ENCODE measurements at regions not wholly inside any gene's neighbourhood (a gene's known extent, or its start where the extent isn't known, plus 50 kb on each side); places are given as distances from the start of the nearest gene placed in this dataset.

GRCh38 chr2:195164930-195165329, 492.1 kb upstream of the SLC39A10 start:
- WGBS, 2 donors: 65 to 72% methylated on average over 2 of the region's 2 CpGs
- TF ChIP-seq, protein P1, sequence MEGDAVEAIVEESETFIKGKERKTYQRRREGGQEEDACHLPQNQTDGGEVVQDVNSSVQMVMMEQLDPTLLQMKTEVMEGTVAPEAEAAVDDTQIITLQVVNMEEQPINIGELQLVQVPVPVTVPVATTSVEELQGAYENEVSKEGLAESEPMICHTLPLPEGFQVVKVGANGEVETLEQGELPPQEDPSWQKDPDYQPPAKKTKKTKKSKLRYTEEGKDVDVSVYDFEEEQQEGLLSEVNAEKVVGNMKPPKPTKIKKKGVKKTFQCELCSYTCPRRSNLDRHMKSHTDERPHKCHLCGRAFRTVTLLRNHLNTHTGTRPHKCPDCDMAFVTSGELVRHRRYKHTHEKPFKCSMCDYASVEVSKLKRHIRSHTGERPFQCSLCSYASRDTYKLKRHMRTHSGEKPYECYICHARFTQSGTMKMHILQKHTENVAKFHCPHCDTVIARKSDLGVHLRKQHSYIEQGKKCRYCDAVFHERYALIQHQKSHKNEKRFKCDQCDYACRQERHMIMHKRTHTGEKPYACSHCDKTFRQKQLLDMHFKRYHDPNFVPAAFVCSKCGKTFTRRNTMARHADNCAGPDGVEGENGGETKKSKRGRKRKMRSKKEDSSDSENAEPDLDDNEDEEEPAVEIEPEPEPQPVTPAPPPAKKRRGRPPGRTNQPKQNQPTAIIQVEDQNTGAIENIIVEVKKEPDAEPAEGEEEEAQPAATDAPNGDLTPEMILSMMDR (IDR thresholded peaks at IDR 0.05): no peak
- no peak for TF ChIP-seq POLR2A (IDR thresholded peaks at IDR 0.05)

DNA sequence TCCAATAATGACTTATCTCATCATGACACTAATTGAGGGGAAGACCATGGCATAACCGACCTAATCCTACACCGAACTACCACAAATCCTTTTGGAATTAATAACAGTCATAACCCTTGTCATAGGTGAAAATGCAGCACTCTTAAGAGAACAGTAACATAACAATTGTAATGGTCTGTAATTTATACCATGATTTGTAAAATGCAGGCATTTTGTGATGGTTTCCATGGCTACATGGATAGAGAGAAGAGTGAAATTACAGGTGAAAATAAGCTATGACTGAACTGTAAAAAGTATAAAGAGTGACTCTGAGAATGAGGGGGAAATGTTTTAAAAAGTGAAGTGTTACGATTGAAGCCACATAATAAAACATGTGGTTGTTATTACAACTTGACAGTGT, 494.1 kb upstream of the SLC39A10 start:
- TF ChIP-seq POLR2A (IDR thresholded peaks at IDR 0.05): no peak
- TF ChIP-seq, protein P1 (IDR thresholded peaks at IDR 0.05): no peak
- 33 to 38% methylated on average over 3 of the region's 3 CpGs for WGBS, 2 donors
- intact Hi-C loops (cut with DNase I; ENCODE audit: low total_unique reads): no loop called here
- no peak overlapping the region for H3K4me3 ChIP-seq (ENCODE audit: low read depth, poor library complexity, severe bottlenecking)
- no peak for DNase-seq (ENCODE audit: low spot score in 2 of 2)

More at GRCh38 chr2:195164930-195165329, 492.1 kb upstream of the SLC39A10 start:
- intact Hi-C loops (cut with DNase I; ENCODE audit: low total_unique reads): no loop called here
- H3K4me3 ChIP-seq (ENCODE audit: low read depth, poor library complexity, severe bottlenecking): no peak overlapping the region
- no peak for DNase-seq (ENCODE audit: low spot score in 2 of 2)

GRCh38 chr2:195162194-195162593, 494.8 kb upstream of the SLC39A10 start:
- no peak for TF ChIP-seq POLR2A (IDR thresholded peaks at IDR 0.05)
- TF ChIP-seq, protein P1 (IDR thresholded peaks at IDR 0.05): no peak
- no peak overlapping the region for H3K4me3 ChIP-seq (ENCODE audit: low read depth, poor library complexity, severe bottlenecking)
- 83 to 93% methylated on average over 3 of the region's 3 CpGs for WGBS, 2 donors
- DNase-seq (ENCODE audit: low spot score in 2 of 2): no peak
- intact Hi-C loops (cut with DNase I; ENCODE audit: low total_unique reads): no loop called here

GRCh38 chr2:195160963-195161362, 496.1 kb upstream of the SLC39A10 start:
- WGBS, 2 donors: 84 to 87% methylated on average over 2 of the region's 2 CpGs
- TF ChIP-seq POLR2A (IDR thresholded peaks at IDR 0.05): no peak
- TF ChIP-seq, protein P1 (IDR thresholded peaks at IDR 0.05): no peak
- no peak for DNase-seq (ENCODE audit: low spot score in 2 of 2)
- H3K4me3 ChIP-seq (ENCODE audit: low read depth, poor library complexity, severe bottlenecking): no peak overlapping the region
- intact Hi-C loops (cut with DNase I; ENCODE audit: low total_unique reads): no loop called here

GRCh38 chr2:195151711-195152110, 505.3 kb upstream of the SLC39A10 start:
- no peak overlapping the region for H3K4me3 ChIP-seq (ENCODE audit: low read depth, poor library complexity, severe bottlenecking)
- intact Hi-C loops (cut with DNase I; ENCODE audit: low total_unique reads): no loop called here
- WGBS, 2 donors: 4 to 9% methylated on average over 2 of the region's 2 CpGs
- TF ChIP-seq, protein P1 (IDR thresholded peaks at IDR 0.05): no peak
- DNase-seq (ENCODE audit: low spot score in 2 of 2): no peak

DNA sequence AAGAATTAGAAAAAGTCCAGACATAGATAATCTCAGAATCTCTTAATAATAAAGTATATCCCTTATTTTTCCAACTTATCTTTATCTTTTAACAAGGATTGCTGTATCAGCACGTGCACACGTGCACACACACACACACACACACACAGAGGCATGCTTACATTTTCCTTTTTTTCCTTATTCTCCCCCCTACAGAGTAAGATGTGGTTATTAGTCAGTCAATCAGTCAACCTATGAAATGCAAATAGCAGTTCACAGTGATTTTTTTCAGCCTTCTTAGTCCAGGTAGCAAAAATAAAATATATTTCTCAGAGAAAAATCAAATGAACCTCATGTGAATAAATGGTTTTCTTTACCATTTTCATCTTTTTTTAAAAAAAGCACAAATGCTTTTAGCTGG, 506.2 kb upstream of the SLC39A10 start:
- intact Hi-C loops (cut with DNase I; ENCODE audit: low total_unique reads): no loop called here
- TF ChIP-seq, protein P1 (IDR thresholded peaks at IDR 0.05): no peak
- TF ChIP-seq POLR2A (IDR thresholded peaks at IDR 0.05): no peak
- WGBS, 2 donors: 81 to 82% methylated on average over 2 of the region's 2 CpGs
- no peak overlapping the region for H3K4me3 ChIP-seq (ENCODE audit: low read depth, poor library complexity, severe bottlenecking)
- DNase-seq (ENCODE audit: low spot score in 2 of 2): no peak

All from lower leg skin (tissue), 4 donors.